ENCODE measurements at regions not wholly inside any gene's neighbourhood (a gene's known extent, or its start where the extent isn't known, plus 50 kb on each side); places are given as distances from the start of the nearest gene placed in this dataset.

DNA sequence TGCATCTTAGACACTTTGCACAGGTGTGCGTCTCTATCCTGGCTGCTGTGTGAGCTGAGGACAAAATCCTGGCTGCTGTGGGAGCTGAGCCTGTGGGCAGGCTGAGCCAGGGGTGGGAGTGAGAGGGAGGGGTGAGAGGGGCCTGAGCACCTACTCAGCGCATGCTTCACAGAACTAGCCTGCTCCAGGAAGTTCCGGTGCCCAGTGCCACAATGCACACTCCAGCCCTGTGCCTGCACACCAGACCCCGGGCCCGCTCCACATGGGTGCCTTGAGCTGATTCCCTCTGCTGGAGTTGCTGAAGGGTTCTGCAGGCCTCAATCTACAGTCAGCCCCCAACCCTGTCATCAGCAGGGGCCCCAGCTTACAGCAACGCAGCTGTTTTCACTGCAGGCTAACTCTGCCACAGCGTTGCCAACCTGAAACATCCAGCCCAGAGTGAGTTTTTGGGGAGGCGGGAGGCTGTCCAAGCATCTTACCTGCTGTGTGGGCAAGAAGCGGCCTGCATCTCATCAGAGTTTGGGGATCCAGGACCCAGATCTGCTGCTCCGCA lies 1377.9 kb downstream of the TBC1D22A start:
- TF ChIP-seq CTCF (conservative IDR thresholded peaks at IDR 0.05; ENCODE audit: low read depth, low read length) = no peak
- DNase-seq (ENCODE audit: low read depth) = no peak
- H3K4me3 ChIP-seq (ENCODE audit: low read depth, low read length) = no peak overlapping the region

DNA sequence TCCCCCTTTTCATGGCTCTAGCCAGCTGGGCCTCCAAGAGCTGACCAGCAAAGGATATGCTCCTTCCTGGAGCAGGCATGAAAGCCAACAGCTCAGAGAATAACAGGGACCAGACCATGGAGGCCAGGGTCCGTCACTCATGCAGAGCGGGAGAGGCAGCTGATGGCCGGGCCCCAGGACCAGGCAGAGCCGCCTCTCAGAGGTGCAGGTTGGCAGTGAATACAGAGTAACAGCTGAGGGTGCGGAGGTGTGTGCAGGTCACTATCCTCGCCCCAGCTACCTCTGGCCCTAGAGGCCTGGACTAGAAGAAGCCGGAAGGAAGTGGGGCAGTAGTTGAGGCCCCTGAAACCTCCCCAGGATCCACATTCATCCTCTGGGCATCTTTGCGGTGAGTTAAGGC lies 1377.3 kb downstream of the TBC1D22A start:
- no peak for DNase-seq (ENCODE audit: low read depth)

GRCh38 chr22:48138855-48139254 lies 1376.4 kb downstream of the TBC1D22A start:
- TF ChIP-seq CTCF (conservative IDR thresholded peaks at IDR 0.05; ENCODE audit: low read depth, low read length) = no peak
- no peak overlapping the region for H3K4me3 ChIP-seq (ENCODE audit: low read depth, low read length)
- no peak for DNase-seq (ENCODE audit: low read depth)

More for the DNA sequence above, 1377.3 kb downstream of the TBC1D22A start:
- no peak for TF ChIP-seq CTCF (conservative IDR thresholded peaks at IDR 0.05; ENCODE audit: low read depth, low read length)
- no peak overlapping the region for H3K4me3 ChIP-seq (ENCODE audit: low read depth, low read length)

- H3K4me3 ChIP-seq (ENCODE audit: low read depth, low read length) = no peak overlapping the region
- no peak for TF ChIP-seq CTCF (conservative IDR thresholded peaks at IDR 0.05; ENCODE audit: low read depth, low read length)
- no peak for DNase-seq (ENCODE audit: low read depth)
Measured at GRCh38 chr22:48138427-48138826, 1376.0 kb downstream of the TBC1D22A start.

GRCh38 chr22:48137640-48138039 lies 1375.2 kb downstream of the TBC1D22A start:
- no peak for DNase-seq (ENCODE audit: low read depth)
- no peak for TF ChIP-seq CTCF (conservative IDR thresholded peaks at IDR 0.05; ENCODE audit: low read depth, low read length)
- H3K4me3 ChIP-seq (ENCODE audit: low read depth, low read length) = no peak overlapping the region

DNA sequence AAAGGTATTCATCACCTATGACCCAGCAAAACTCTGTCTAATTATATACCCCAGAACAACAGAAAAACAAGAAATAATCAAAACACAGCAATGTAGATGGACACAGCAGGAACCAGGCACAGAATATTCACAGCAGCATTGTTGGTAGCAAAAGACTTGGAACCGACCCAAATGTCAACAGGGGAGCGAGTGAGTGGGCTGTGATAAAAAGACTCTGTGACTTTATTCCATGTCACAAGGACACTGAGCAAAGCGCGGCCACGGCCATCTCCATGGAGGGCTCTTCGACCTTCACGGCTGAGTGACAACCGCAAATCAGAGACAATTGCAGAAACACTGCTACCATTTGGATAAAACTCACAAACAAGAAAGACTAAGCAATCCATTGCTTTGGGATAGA lies 1373.1 kb downstream of the TBC1D22A start:
- no peak for DNase-seq (ENCODE audit: low read depth)
- TF ChIP-seq CTCF (conservative IDR thresholded peaks at IDR 0.05; ENCODE audit: low read depth, low read length) = no peak
- no peak overlapping the region for H3K4me3 ChIP-seq (ENCODE audit: low read depth, low read length)

GRCh38 chr22:48125416-48125815 lies 1363.0 kb downstream of the TBC1D22A start:
- no peak for TF ChIP-seq CTCF (conservative IDR thresholded peaks at IDR 0.05; ENCODE audit: low read depth, low read length)
- H3K4me3 ChIP-seq (ENCODE audit: low read depth, low read length) = no peak overlapping the region
- DNase-seq (ENCODE audit: low read depth) = no peak
